ENCODE measurements at regions not wholly inside any gene's neighbourhood (a gene's known extent, or its start where the extent isn't known, plus 50 kb on each side); places are given as distances from the start of the nearest gene placed in this dataset.

- Histone ChIP-seq H3K27me3 (ENCODE audit: control insufficient read depth, insufficient read depth, low read length) (no peaks in the 10 kb centered on the region), H3K4me3 (ENCODE audit: low read depth, low read length) (no peak overlapping the region), H3K36me3 (ENCODE audit: control insufficient read depth, insufficient read depth, low read length) (no peaks in the 10 kb centered on the region)
- DNase-seq (ENCODE audit: low read depth) (peak; percentile 78), FAIRE-seq (no peak)
- TF ChIP-seq, protein P1, sequence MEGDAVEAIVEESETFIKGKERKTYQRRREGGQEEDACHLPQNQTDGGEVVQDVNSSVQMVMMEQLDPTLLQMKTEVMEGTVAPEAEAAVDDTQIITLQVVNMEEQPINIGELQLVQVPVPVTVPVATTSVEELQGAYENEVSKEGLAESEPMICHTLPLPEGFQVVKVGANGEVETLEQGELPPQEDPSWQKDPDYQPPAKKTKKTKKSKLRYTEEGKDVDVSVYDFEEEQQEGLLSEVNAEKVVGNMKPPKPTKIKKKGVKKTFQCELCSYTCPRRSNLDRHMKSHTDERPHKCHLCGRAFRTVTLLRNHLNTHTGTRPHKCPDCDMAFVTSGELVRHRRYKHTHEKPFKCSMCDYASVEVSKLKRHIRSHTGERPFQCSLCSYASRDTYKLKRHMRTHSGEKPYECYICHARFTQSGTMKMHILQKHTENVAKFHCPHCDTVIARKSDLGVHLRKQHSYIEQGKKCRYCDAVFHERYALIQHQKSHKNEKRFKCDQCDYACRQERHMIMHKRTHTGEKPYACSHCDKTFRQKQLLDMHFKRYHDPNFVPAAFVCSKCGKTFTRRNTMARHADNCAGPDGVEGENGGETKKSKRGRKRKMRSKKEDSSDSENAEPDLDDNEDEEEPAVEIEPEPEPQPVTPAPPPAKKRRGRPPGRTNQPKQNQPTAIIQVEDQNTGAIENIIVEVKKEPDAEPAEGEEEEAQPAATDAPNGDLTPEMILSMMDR (IDR thresholded peaks at IDR 0.05; ENCODE audit: insufficient read depth, low read length, severe bottlenecking): no peak
Observed at GRCh38 chr11:38456371-38456770, 1858.3 kb upstream of the RAG2 start.

DNA sequence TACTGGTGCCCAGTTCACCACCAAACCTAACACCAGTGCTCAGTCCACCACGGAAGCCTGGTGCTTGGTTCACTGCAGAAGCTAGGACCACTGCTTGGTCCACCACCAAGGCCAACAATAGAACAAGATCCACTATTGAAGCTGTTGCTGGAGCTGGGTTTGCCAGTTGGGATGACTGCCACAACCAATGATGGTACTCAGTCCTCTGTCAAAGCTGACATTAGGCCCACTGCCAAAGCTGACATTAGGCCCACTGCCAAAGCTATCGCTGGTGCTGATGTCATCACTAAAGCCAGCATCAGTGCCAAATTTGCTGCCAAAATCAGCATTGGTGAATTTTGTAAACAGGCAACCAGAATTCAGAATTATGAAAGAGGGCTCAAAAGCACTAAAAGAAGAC lies 1850.2 kb upstream of the RAG2 start:
- H3K4me3 ChIP-seq (ENCODE audit: low read depth, low read length): no peak overlapping the region
- TF ChIP-seq, protein P1 (IDR thresholded peaks at IDR 0.05; ENCODE audit: insufficient read depth, low read length, severe bottlenecking): no peak
- FAIRE-seq (no peak), DNase-seq (ENCODE audit: low read depth) (peak; percentile 7)
- no peaks in the 10 kb centered on the region for H3K36me3 ChIP-seq (ENCODE audit: control insufficient read depth, insufficient read depth, low read length)
- H3K27me3 ChIP-seq (ENCODE audit: control insufficient read depth, insufficient read depth, low read length): no peaks in the 10 kb centered on the region

DNA sequence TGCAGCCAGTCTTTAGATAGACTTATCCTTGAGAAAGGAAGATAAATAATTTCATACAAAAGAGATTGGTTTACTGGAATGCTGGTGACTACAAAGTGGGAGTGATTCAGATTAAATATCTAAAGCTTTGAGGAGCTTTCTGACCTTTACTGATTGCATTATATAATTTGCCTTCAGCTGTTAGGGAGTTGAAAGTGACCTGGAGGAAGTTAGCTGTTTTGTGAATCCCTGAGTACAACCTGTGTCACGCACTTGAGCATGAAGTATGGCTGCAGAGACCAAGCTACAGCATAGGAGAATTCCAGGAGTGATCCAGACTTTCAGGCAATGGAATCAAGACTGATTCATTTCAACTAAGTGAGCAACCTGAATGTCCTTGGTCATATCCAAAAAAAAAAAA lies 1848.3 kb upstream of the RAG2 start:
- FAIRE-seq: no peak
- Histone ChIP-seq H3K27me3 (ENCODE audit: control insufficient read depth, insufficient read depth, low read length) (no peaks in the 10 kb centered on the region), H3K36me3 (ENCODE audit: control insufficient read depth, insufficient read depth, low read length) (no peaks in the 10 kb centered on the region), H3K4me3 (ENCODE audit: low read depth, low read length) (no peak overlapping the region)
- DNase-seq (ENCODE audit: low read depth): peak; percentile 65
- TF ChIP-seq, protein P1 (IDR thresholded peaks at IDR 0.05; ENCODE audit: insufficient read depth, low read length, severe bottlenecking): no peak

DNA sequence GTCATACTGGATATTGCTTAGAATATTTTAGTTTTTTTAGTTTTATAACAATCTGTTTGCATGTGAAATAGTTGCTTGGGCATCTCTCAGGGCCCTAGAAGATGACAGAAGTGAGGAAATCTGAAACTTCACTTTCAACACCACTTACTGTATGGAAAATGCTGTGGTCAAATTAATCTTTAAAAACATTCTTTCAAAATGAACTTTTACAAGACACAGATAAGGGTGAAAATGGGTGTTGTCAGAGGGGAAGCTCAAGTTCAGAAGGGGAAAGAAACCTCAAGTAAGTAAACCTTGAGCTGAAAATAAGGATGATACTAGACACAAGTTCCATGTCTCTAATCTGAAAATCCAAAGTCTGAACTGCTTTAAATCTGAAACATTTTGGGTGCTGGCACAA lies 1840.1 kb upstream of the RAG2 start:
- no peak overlapping the region for H3K4me3 ChIP-seq (ENCODE audit: low read depth, low read length)
- TF ChIP-seq, protein P1 (IDR thresholded peaks at IDR 0.05; ENCODE audit: insufficient read depth, low read length, severe bottlenecking): no peak
- no peaks in the 10 kb centered on the region for H3K27me3 ChIP-seq (ENCODE audit: control insufficient read depth, insufficient read depth, low read length)
- no peak for DNase-seq (ENCODE audit: low read depth)
- FAIRE-seq: no peak
- H3K36me3 ChIP-seq (ENCODE audit: control insufficient read depth, insufficient read depth, low read length): no peaks in the 10 kb centered on the region

- Histone ChIP-seq H3K36me3 (ENCODE audit: control insufficient read depth, insufficient read depth, low read length) (no peaks in the 10 kb centered on the region), H3K4me3 (ENCODE audit: low read depth, low read length) (no peak overlapping the region), H3K27me3 (ENCODE audit: control insufficient read depth, insufficient read depth, low read length) (no peaks in the 10 kb centered on the region)
- TF ChIP-seq, protein P1 (IDR thresholded peaks at IDR 0.05; ENCODE audit: insufficient read depth, low read length, severe bottlenecking): no peak
- DNase-seq (ENCODE audit: low read depth) (no peak), FAIRE-seq (no peak)
Observed at GRCh38 chr11:38425578-38425977, 1827.5 kb upstream of the RAG2 start.

DNA sequence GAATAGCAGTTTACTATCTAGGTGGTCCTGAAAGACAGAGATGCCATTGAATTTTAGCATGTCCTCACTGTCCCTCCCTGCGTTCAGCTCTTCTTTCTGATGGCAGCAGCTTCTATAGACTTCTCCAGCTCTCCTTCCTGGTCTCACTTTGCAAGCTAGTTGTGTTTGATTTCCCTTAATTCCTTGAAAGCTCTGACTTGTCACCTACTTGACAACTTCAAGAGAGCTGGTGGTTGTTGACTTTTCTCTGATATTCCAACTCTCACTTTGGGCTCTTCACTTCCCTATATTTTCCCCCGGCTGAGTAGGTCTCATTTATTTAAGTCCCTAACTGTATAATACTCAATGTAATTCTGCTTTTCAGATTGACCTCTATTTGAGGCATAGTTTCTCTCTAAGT lies 1825.0 kb upstream of the RAG2 start:
- TF ChIP-seq, protein P1 (IDR thresholded peaks at IDR 0.05; ENCODE audit: insufficient read depth, low read length, severe bottlenecking): no peak
- H3K36me3 ChIP-seq (ENCODE audit: control insufficient read depth, insufficient read depth, low read length): no peaks in the 10 kb centered on the region
- H3K4me3 ChIP-seq (ENCODE audit: low read depth, low read length): no peak overlapping the region
- DNase-seq (ENCODE audit: low read depth) (no peak), FAIRE-seq (no peak)
- H3K27me3 ChIP-seq (ENCODE audit: control insufficient read depth, insufficient read depth, low read length): no peaks in the 10 kb centered on the region

Data from bronchial epithelial cell (primary cell).